Ascending aorta (tissue), 2 donors: ENCODE measurements at regions not wholly inside any gene's neighbourhood (a gene's known extent, or its start where the extent isn't known, plus 50 kb on each side); places are given as distances from the start of the nearest gene placed in this dataset.

Experiments used
- DNase-seq, 2 donors: peaks; one replicate each; pipeline ENCODE4 v3.0.0-alpha.2; 2019; ENCODE audit warnings: low spot score in 2 of 2
- H3K27ac ChIP-seq, 2 donors: fragments of 200-600 bp; sonication (generic); one replicate each; pipeline ENCODE4 v1.5.1; 2016 to 2017; ENCODE audit warnings: mild to moderate bottlenecking in 1 of 2
- H3K27me3 ChIP-seq: fragments of 200-600 bp; sonication (generic); one replicate; pipeline ENCODE4 v1.5.1; 2017
- H3K36me3 ChIP-seq, 2 donors: fragments of 200-600 bp; sonication (generic); one replicate each; pipeline ENCODE4 v1.5.1; 2016
- H3K4me1 ChIP-seq, 2 donors: fragments of 200-600 bp; sonication (generic); one replicate each; pipeline ENCODE4 v1.5.1; 2016 to 2017; ENCODE audit warnings: mild to moderate bottlenecking in 1 of 2
- H3K4me3 ChIP-seq, 2 donors: fragments of 200-600 bp; sonication (generic); one replicate each; pipeline ENCODE4 v1.5.1; 2016 to 2017; ENCODE audit warnings: mild to moderate bottlenecking in 1 of 2
- H3K9me3 ChIP-seq, 2 donors: fragments of 200-600 bp; sonication (generic); one replicate each; pipeline ENCODE4 v1.5.1; 2016
- intact Hi-C: fragments of 100-400 bp; cut with DNase I; formaldehyde crosslinking; loops from one replicate; pipeline ENCODE4 v1.15.1; 2023
- TF ChIP-seq, protein P1 (sequence below), 3 experiments: fragments of 200-600 bp in 2 of 3; fragments of 450-650 bp in 1 of 3; sonication (generic) in 2 of 3; IDR thresholded peaks; one replicate each; pipeline ENCODE4 v1.5.1; 2016 to 2019; ENCODE audit warnings: antibody characterized with exemption in 3 of 3, mild to moderate bottlenecking in 1 of 3, moderate library complexity in 1 of 3

DNA sequence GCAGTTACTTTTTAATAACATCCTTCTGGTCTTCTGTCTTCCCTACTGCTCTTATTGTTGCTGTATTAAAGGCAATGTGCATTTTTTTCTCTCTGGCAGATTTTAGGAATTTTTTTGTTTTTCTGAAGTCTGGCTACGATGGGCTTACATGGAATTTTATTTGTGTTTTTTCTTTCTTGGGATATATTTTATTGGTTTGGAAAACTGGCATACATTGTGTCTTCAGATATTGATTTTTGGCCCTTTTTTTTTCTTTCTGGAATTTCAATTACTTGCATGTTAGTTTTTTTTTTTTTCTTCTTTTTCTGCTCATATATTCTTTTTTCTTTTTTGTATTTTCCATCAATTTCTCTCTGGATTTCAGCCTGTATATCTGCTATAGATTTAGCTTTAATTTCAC, 442.1 kb upstream of the TRIB2 start:
- intact Hi-C loops, result no loop called here
- Histone ChIP-seq H3K27ac (no peak overlapping the region), H3K4me1 (no peaks in the 10 kb centered on the region), H3K4me3 (no peak overlapping the region), H3K9me3 (no peaks in the 10 kb centered on the region), H3K27me3 (no peaks in the 10 kb centered on the region), H3K36me3 (no peaks in the 10 kb centered on the region)
- DNase-seq, result no peak
- TF ChIP-seq, protein P1, sequence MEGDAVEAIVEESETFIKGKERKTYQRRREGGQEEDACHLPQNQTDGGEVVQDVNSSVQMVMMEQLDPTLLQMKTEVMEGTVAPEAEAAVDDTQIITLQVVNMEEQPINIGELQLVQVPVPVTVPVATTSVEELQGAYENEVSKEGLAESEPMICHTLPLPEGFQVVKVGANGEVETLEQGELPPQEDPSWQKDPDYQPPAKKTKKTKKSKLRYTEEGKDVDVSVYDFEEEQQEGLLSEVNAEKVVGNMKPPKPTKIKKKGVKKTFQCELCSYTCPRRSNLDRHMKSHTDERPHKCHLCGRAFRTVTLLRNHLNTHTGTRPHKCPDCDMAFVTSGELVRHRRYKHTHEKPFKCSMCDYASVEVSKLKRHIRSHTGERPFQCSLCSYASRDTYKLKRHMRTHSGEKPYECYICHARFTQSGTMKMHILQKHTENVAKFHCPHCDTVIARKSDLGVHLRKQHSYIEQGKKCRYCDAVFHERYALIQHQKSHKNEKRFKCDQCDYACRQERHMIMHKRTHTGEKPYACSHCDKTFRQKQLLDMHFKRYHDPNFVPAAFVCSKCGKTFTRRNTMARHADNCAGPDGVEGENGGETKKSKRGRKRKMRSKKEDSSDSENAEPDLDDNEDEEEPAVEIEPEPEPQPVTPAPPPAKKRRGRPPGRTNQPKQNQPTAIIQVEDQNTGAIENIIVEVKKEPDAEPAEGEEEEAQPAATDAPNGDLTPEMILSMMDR (IDR thresholded peaks at IDR 0.05), result no peak

DNA sequence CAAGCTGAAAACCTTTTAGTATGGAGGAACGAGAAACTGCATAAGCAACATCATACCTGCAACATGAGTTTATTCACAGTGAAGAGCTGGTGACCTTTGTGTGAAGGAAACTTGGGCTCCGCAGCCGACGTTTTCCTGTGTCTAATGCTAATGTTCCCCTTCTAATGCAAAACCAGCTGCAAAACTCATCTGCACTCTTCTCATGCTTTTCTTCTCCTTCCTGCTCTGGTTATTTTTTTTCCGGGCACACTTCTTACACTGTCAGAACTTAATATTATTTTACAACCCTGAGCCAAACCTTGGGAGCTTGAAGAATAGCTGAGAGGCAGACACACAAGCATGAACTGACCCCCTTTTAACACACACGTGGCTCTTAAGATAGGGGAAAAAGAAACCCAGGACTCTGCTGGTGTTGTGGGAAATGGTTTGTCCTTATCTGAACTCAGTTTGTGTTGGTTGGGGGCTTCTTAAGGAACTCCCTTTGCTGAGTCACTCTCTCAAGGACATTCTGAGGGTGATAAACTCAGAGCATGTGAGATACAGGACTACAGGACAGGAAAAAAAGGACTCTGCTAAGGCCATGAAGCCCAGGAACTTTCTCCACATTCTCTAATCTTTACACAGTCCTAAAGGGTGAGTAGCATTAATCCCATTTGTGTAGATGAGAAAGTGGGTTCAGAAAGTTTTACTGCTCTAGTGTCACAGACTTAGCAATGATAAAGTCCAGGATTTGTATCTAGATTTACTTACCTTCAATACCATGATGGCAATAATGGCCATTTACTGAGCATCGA, 439.3 kb upstream of the TRIB2 start:
- Histone ChIP-seq H3K4me1 (no peaks in the 10 kb centered on the region), H3K4me3 (no peak overlapping the region), H3K27me3 (no peaks in the 10 kb centered on the region), H3K27ac (no peak overlapping the region), H3K36me3 (no peaks in the 10 kb centered on the region), H3K9me3 (no peaks in the 10 kb centered on the region)
- no peak for DNase-seq
- intact Hi-C loops, result no loop called here
- TF ChIP-seq, protein P1 (IDR thresholded peaks at IDR 0.05), result no peak

- TF ChIP-seq, protein P1 (IDR thresholded peaks at IDR 0.05), result no peak
- no peak for DNase-seq
- H3K27ac ChIP-seq, result no peak overlapping the region
- H3K9me3 ChIP-seq, result no peaks in the 10 kb centered on the region
- no peaks in the 10 kb centered on the region for H3K36me3 ChIP-seq
- no peaks in the 10 kb centered on the region for H3K27me3 ChIP-seq
- intact Hi-C loops, result no loop called here
- H3K4me3 ChIP-seq, result no peak overlapping the region
- H3K4me1 ChIP-seq, result no peaks in the 10 kb centered on the region
Observed at GRCh38 chr2:12278217-12278750, 438.5 kb upstream of the TRIB2 start.

GRCh38 chr2:12282780-12283695, 433.7 kb upstream of the TRIB2 start:
- H3K9me3 ChIP-seq, result no peaks in the 10 kb centered on the region
- H3K4me1 ChIP-seq, result peaks cover 0 to 3% of the 10 kb centered on the region in 2 donors
- no peak overlapping the region for H3K27ac ChIP-seq
- TF ChIP-seq, protein P1 (IDR thresholded peaks at IDR 0.05), result no peak
- intact Hi-C loops, result no loop called here
- DNase-seq, result no peak
- H3K4me3 ChIP-seq, result no peak overlapping the region
- no peaks in the 10 kb centered on the region for H3K27me3 ChIP-seq
- H3K36me3 ChIP-seq, result no peaks in the 10 kb centered on the region

DNA sequence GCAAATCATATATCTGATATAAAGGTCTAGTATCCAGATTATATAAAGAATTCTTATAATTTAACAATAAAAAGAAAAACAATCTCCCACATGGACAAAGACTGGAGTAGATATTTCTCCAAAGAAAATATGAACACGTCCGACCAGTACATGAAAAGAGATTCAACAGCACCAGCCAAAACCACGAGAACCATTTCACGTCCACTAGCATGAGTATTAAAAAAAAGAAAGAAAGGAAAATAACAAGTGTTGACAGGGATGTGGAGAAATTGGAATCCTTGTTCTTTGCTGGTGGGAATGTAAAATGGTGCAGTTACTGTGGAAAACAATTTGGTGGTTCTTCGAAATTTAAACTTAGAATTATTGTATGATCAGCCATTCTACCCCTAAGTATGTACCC, 432.7 kb upstream of the TRIB2 start:
- Histone ChIP-seq H3K4me3 (no peak overlapping the region), H3K4me1 (peaks cover 0 to 3% of the 10 kb centered on the region in 2 donors), H3K27me3 (no peaks in the 10 kb centered on the region), H3K27ac (no peak overlapping the region), H3K36me3 (no peaks in the 10 kb centered on the region), H3K9me3 (no peaks in the 10 kb centered on the region)
- DNase-seq, result no peak
- intact Hi-C loops, result no loop called here
- TF ChIP-seq, protein P1 (IDR thresholded peaks at IDR 0.05), result no peak
